ENCODE measurements at regions not wholly inside any gene's neighbourhood (a gene's known extent, or its start where the extent isn't known, plus 50 kb on each side); places are given as distances from the start of the nearest gene placed in this dataset.

- no peaks in the 10 kb centered on the region for H3F3A ChIP-seq (ENCODE audit: insufficient read depth, low read depth)
- no peak for DNase-seq
- TF ChIP-seq CTCF (conservative IDR thresholded peaks at IDR 0.05) = no peak
- H3K9me2 ChIP-seq (ENCODE audit: insufficient read depth) = no peaks in the 10 kb centered on the region
- H3K27ac ChIP-seq = no peak overlapping the region
- no peaks in the 10 kb centered on the region for H3K9me3 ChIP-seq (ENCODE audit: insufficient read depth, low read depth)
- H2AFZ ChIP-seq = no peak overlapping the region
- no peaks in the 10 kb centered on the region for H3K36me3 ChIP-seq (ENCODE audit: low read depth)
- intact Hi-C loops (cut with micrococcal nuclease; ENCODE audit: unreplicated experiment) = no loop called here
- no peaks in the 10 kb centered on the region for H4K20me1 ChIP-seq (ENCODE audit: insufficient read depth)
- H3K4me2 ChIP-seq = no peak overlapping the region
- ChIA-PET POLR2A (ENCODE audit: unreplicated experiment) (no interaction called here), CTCF (no interaction called here)
- peaks cover 18% of the 10 kb centered on the region for H3K27me3 ChIP-seq (ENCODE audit: insufficient read depth, low read depth)
- BruUV-seq (replicated peaks) = no TSS peak
- no peaks in the 10 kb centered on the region for H3K4me1 ChIP-seq (replicated peaks; ENCODE audit: insufficient read depth)
- no peak overlapping the region for H3K4me3 ChIP-seq
- H3K79me2 ChIP-seq (ENCODE audit: low read depth) = no peaks in the 10 kb centered on the region
These were observed 513.1 kb upstream of the RAB6C start for GRCh38 chr2:129466389-129466788.

GRCh38 chr2:129467012-129467779, 512.3 kb upstream of the RAB6C start:
- Histone ChIP-seq H4K20me1 (ENCODE audit: insufficient read depth) (no peaks in the 10 kb centered on the region), H3K79me2 (ENCODE audit: low read depth) (no peaks in the 10 kb centered on the region), H3K4me3 (no peak overlapping the region), H3K27ac (no peak overlapping the region), H2AFZ (no peak overlapping the region), H3K9me3 (ENCODE audit: insufficient read depth, low read depth) (no peaks in the 10 kb centered on the region), H3F3A (ENCODE audit: insufficient read depth, low read depth) (no peaks in the 10 kb centered on the region), H3K4me2 (no peak overlapping the region), H3K4me1 (replicated peaks; ENCODE audit: insufficient read depth) (no peaks in the 10 kb centered on the region), H3K27me3 (ENCODE audit: insufficient read depth, low read depth) (peaks cover 18% of the 10 kb centered on the region), H3K36me3 (ENCODE audit: low read depth) (no peaks in the 10 kb centered on the region), H3K9me2 (ENCODE audit: insufficient read depth) (no peaks in the 10 kb centered on the region)
- CTCF ChIA-PET = no interaction called here
- TF ChIP-seq CTCF (conservative IDR thresholded peaks at IDR 0.05) (no peak), EZH2 (IDR thresholded peaks at IDR 0.05; ENCODE audit: low read depth) (no peak)
- BruUV-seq (replicated peaks) = no TSS peak
- POLR2A ChIA-PET (ENCODE audit: unreplicated experiment) = no interaction called here
- intact Hi-C loops (cut with micrococcal nuclease; ENCODE audit: unreplicated experiment) = no loop called here
- no peak for DNase-seq

- no peaks in the 10 kb centered on the region for H3F3A ChIP-seq (ENCODE audit: insufficient read depth, low read depth)
- no peak for DNase-seq
- H3K4me1 ChIP-seq (replicated peaks; ENCODE audit: insufficient read depth) = no peaks in the 10 kb centered on the region
- TF ChIP-seq CTCF (conservative IDR thresholded peaks at IDR 0.05) (no peak), EZH2 (IDR thresholded peaks at IDR 0.05; ENCODE audit: low read depth) (no peak)
- no peak overlapping the region for H2AFZ ChIP-seq
- intact Hi-C loops (cut with micrococcal nuclease; ENCODE audit: unreplicated experiment) = no loop called here
- H3K4me2 ChIP-seq = no peak overlapping the region
- CTCF ChIA-PET = no interaction called here
- H3K27ac ChIP-seq = no peak overlapping the region
- no peaks in the 10 kb centered on the region for H3K9me2 ChIP-seq (ENCODE audit: insufficient read depth)
- POLR2A ChIA-PET (ENCODE audit: unreplicated experiment) = no interaction called here
- peaks cover 18% of the 10 kb centered on the region for H3K27me3 ChIP-seq (ENCODE audit: insufficient read depth, low read depth)
- no TSS peak for BruUV-seq (replicated peaks)
- no peaks in the 10 kb centered on the region for H3K79me2 ChIP-seq (ENCODE audit: low read depth)
- no peaks in the 10 kb centered on the region for H3K9me3 ChIP-seq (ENCODE audit: insufficient read depth, low read depth)
- no peak overlapping the region for H3K4me3 ChIP-seq
- H4K20me1 ChIP-seq (ENCODE audit: insufficient read depth) = no peaks in the 10 kb centered on the region
- no peaks in the 10 kb centered on the region for H3K36me3 ChIP-seq (ENCODE audit: low read depth)
These were observed 511.5 kb upstream of the RAB6C start for GRCh38 chr2:129467941-129468340.
